ENCODE measurements at regions not wholly inside any gene's neighbourhood (a gene's known extent, or its start where the extent isn't known, plus 50 kb on each side); places are given as distances from the start of the nearest gene placed in this dataset.

GRCh38 chr4:44806071-44806470 lies 79.7 kb upstream of the GNPDA2 start:
- FAIRE-seq (no peak), DNase-seq (ENCODE audit: low read depth) (no peak)

GRCh38 chr4:44804301-44804700 lies 77.9 kb upstream of the GNPDA2 start:
- FAIRE-seq, result no peak
- H3K27me3 Mint-ChIP-seq (ENCODE audit: low read depth, unreplicated experiment), result no peaks in the 10 kb centered on the region

More at GRCh38 chr4:44806071-44806470, 79.7 kb upstream of the GNPDA2 start:
- H3K4me1 Mint-ChIP-seq (ENCODE audit: low read depth, unreplicated experiment), result no peaks in the 10 kb centered on the region
- H3K4me3 Mint-ChIP-seq (ENCODE audit: unreplicated experiment), result no peak overlapping the region
- no peaks in the 10 kb centered on the region for H3K36me3 Mint-ChIP-seq (ENCODE audit: low read depth, unreplicated experiment)
- H3K27me3 Mint-ChIP-seq (ENCODE audit: low read depth, unreplicated experiment), result no peaks in the 10 kb centered on the region
- no peak for TF ChIP-seq CTCF (IDR thresholded peaks at IDR 0.05; ENCODE audit: insufficient read depth, low read depth, low read length)
- TF ChIP-seq EZH2 (IDR thresholded peaks at IDR 0.05; ENCODE audit: insufficient read depth, low read length), result no peak
- Histone ChIP-seq H2AFZ (ENCODE audit: low read depth, low read length) (no peak overlapping the region), H3K4me2 (ENCODE audit: low read length) (no peak overlapping the region), H3K9ac (ENCODE audit: low read length) (no peak overlapping the region), H3K4me3 (ENCODE audit: insufficient read depth, low read depth, low read length) (no peak overlapping the region), H3K27ac (ENCODE audit: low read depth, low read length) (no peak overlapping the region), H4K20me1 (ENCODE audit: insufficient read depth, low read length) (no peaks in the 10 kb centered on the region), H3K4me1 (ENCODE audit: insufficient read depth, low read length) (no peaks in the 10 kb centered on the region), H3K36me3 (ENCODE audit: insufficient read depth, low read length) (no peaks in the 10 kb centered on the region), H3K9me3 (ENCODE audit: insufficient read depth, low read depth, low read length) (no peaks in the 10 kb centered on the region), H3K27me3 (ENCODE audit: insufficient read depth, low read length) (no peaks in the 10 kb centered on the region), H3K79me2 (ENCODE audit: insufficient read depth, low read length) (no peaks in the 10 kb centered on the region)
- H3K27ac Mint-ChIP-seq (ENCODE audit: unreplicated experiment), result no peak overlapping the region
- no peaks in the 10 kb centered on the region for H3K9me3 Mint-ChIP-seq (ENCODE audit: unreplicated experiment)

More at GRCh38 chr4:44804301-44804700, 77.9 kb upstream of the GNPDA2 start:
- Mint-ChIP-seq H3K9me3 (ENCODE audit: unreplicated experiment) (no peaks in the 10 kb centered on the region), H3K4me1 (ENCODE audit: low read depth, unreplicated experiment) (no peaks in the 10 kb centered on the region), H3K27ac (ENCODE audit: unreplicated experiment) (no peak overlapping the region), H3K36me3 (ENCODE audit: low read depth, unreplicated experiment) (no peaks in the 10 kb centered on the region), H3K4me3 (ENCODE audit: unreplicated experiment) (no peak overlapping the region)
- TF ChIP-seq EZH2 (IDR thresholded peaks at IDR 0.05; ENCODE audit: insufficient read depth, low read length) (no peak), CTCF (IDR thresholded peaks at IDR 0.05; ENCODE audit: insufficient read depth, low read depth, low read length) (no peak)
- no peak overlapping the region for H3K4me2 ChIP-seq (ENCODE audit: low read length)
- H3K27ac ChIP-seq (ENCODE audit: low read depth, low read length), result no peak overlapping the region
- no peaks in the 10 kb centered on the region for H3K4me1 ChIP-seq (ENCODE audit: insufficient read depth, low read length)
- DNase-seq (ENCODE audit: low read depth), result no peak
- no peaks in the 10 kb centered on the region for H3K79me2 ChIP-seq (ENCODE audit: insufficient read depth, low read length)
- H3K36me3 ChIP-seq (ENCODE audit: insufficient read depth, low read length), result no peaks in the 10 kb centered on the region
- no peak overlapping the region for H3K9ac ChIP-seq (ENCODE audit: low read length)
- no peaks in the 10 kb centered on the region for H4K20me1 ChIP-seq (ENCODE audit: insufficient read depth, low read length)
- H3K27me3 ChIP-seq (ENCODE audit: insufficient read depth, low read length), result no peaks in the 10 kb centered on the region
- no peaks in the 10 kb centered on the region for H3K9me3 ChIP-seq (ENCODE audit: insufficient read depth, low read depth, low read length)
- no peak overlapping the region for H3K4me3 ChIP-seq (ENCODE audit: insufficient read depth, low read depth, low read length)
- H2AFZ ChIP-seq (ENCODE audit: low read depth, low read length), result no peak overlapping the region

Data from astrocyte (in vitro differentiated cells and primary cell).